ENCODE measurements at regions not wholly inside any gene's neighbourhood (a gene's known extent, or its start where the extent isn't known, plus 50 kb on each side); places are given as distances from the start of the nearest gene placed in this dataset.

DNA sequence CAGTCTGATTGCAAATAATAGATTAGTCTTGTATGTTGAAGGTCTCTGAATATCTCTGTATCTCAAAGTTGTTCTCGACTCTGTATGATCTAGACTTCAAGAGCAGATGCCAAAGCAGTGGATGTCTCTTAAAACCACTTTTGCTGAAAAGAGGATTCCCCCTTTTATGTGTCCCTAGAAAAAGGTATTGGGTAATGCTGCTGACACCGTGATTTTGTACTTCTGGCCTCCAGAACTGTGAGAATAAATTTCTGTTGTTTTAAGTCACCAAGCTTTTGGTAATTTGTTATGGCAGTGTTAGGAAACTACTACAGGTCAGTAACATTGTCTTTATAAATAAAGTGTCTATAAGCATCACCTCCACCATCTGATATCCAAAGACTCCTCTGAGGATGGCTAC, 85.3 kb upstream of the PIK3R1 start:
- H3K4me1 Mint-ChIP-seq (ENCODE audit: low read depth): no peaks in the 10 kb centered on the region
- ATAC-seq (no peak), DNase-seq (no peak)
- H3K36me3 Mint-ChIP-seq (ENCODE audit: low read depth): no peaks in the 10 kb centered on the region
- POLR2A ChIA-PET: no interaction called here
- H3K4me3 Mint-ChIP-seq: no peak overlapping the region
- TF ChIP-seq CTCF (IDR thresholded peaks at IDR 0.05): no peak
- intact Hi-C loops (cut with micrococcal nuclease): no loop called here
- H3K27ac Mint-ChIP-seq: no peak overlapping the region
- CTCF ChIA-PET: no interaction called here
- H3K9me3 Mint-ChIP-seq: no peaks in the 10 kb centered on the region
- peaks cover under 1% of the 10 kb centered on the region for H3K27me3 Mint-ChIP-seq

DNA sequence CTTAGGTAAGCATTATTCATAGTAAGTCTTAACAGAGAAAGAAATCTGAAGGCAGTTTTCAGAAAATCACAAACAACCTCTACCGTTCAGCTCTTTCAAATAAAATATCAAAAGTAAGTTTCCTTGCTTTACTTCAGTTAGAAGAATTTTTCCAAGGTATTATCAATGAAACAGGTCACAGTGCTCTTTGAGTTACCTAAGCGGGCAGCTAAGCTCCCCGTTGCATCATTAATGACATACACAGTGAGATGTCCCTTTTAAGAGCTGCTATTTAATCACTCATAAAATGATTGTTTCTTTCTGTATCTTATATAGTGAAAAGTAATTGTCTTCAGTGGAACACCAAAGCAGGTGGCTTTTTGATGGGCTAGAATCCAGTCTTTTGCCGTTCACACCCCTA, 86.2 kb upstream of the PIK3R1 start:
- ATAC-seq: no peak
- H3K4me3 Mint-ChIP-seq: no peak overlapping the region
- ChIA-PET POLR2A (no interaction called here), CTCF (no interaction called here)
- H3K4me1 Mint-ChIP-seq (ENCODE audit: low read depth): no peaks in the 10 kb centered on the region
- H3K36me3 Mint-ChIP-seq (ENCODE audit: low read depth): no peaks in the 10 kb centered on the region
- H3K27ac Mint-ChIP-seq: no peak overlapping the region
- TF ChIP-seq CTCF (IDR thresholded peaks at IDR 0.05): no peak
- H3K9me3 Mint-ChIP-seq: no peaks in the 10 kb centered on the region
- no peak for DNase-seq
- intact Hi-C loops (cut with micrococcal nuclease): no loop called here
- no peaks in the 10 kb centered on the region for H3K27me3 Mint-ChIP-seq

DNA sequence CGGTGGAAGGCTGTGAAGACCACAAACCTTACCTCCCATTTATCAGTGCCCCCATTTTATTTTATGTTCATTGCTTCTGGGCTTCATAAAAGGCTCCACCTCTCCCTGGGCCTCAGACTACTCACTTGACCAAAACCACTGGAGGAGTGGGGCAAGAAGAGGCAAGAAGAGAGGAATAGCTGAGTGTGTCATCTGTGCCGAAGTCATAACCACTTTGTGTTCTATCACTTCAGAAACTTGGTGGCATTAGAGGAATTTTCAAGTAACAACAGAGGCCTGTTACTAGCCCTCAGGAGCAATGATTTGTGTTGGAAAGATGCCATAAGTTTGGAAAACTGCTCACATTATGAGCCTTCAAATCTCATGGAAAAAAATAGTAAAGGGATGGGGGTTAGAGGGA, 88.7 kb upstream of the PIK3R1 start:
- Mint-ChIP-seq H3K27ac (no peak overlapping the region), H3K4me1 (ENCODE audit: low read depth) (peaks cover 13% of the 10 kb centered on the region), H3K9me3 (no peaks in the 10 kb centered on the region), H3K4me3 (no peak overlapping the region), H3K27me3 (no peaks in the 10 kb centered on the region), H3K36me3 (ENCODE audit: low read depth) (no peaks in the 10 kb centered on the region)
- TF ChIP-seq CTCF (IDR thresholded peaks at IDR 0.05): no peak
- DNase-seq (no peak), ATAC-seq (no peak)
- POLR2A ChIA-PET: no interaction called here
- CTCF ChIA-PET: no interaction called here
- intact Hi-C loops (cut with micrococcal nuclease): no loop called here

- no peak overlapping the region for H3K4me3 Mint-ChIP-seq
- H3K27me3 Mint-ChIP-seq: no peaks in the 10 kb centered on the region
- DNase-seq (peak; percentile 7), ATAC-seq (peak; percentile 45)
- intact Hi-C loops (cut with micrococcal nuclease): no loop called here
- no peak overlapping the region for H3K27ac Mint-ChIP-seq
- CTCF ChIA-PET: no interaction called here
- H3K9me3 Mint-ChIP-seq: no peaks in the 10 kb centered on the region
- peaks cover 22% of the 10 kb centered on the region for H3K4me1 Mint-ChIP-seq (ENCODE audit: low read depth)
- no peak for TF ChIP-seq CTCF (IDR thresholded peaks at IDR 0.05)
- POLR2A ChIA-PET: no interaction called here
- no peaks in the 10 kb centered on the region for H3K36me3 Mint-ChIP-seq (ENCODE audit: low read depth)
Observed at GRCh38 chr5:68122439-68123328, 92.9 kb upstream of the PIK3R1 start.

GRCh38 chr5:68116868-68117411, 98.6 kb upstream of the PIK3R1 start:
- DNase-seq: no peak
- H3K4me1 Mint-ChIP-seq (ENCODE audit: low read depth): peaks cover 17% of the 10 kb centered on the region
- no peaks in the 10 kb centered on the region for H3K9me3 Mint-ChIP-seq
- ChIA-PET POLR2A (no interaction called here), CTCF (interaction anchor here (1.1 kb wide), 1 partner anchor 96 kb away, joined by 3 read pairs; no protein-coding TSS in a partner anchor)
- ATAC-seq: no peak
- H3K27ac Mint-ChIP-seq: no peak overlapping the region
- no peaks in the 10 kb centered on the region for H3K36me3 Mint-ChIP-seq (ENCODE audit: low read depth)
- intact Hi-C loops (cut with micrococcal nuclease): no loop called here
- no peaks in the 10 kb centered on the region for H3K27me3 Mint-ChIP-seq
- no peak overlapping the region for H3K4me3 Mint-ChIP-seq
- TF ChIP-seq CTCF (IDR thresholded peaks at IDR 0.05): no peak
